Spleen (tissue), 7 donors: ENCODE measurements at regions not wholly inside any gene's neighbourhood (a gene's known extent, or its start where the extent isn't known, plus 50 kb on each side); places are given as distances from the start of the nearest gene placed in this dataset.
"Not testable (repeated sequence)": the region's sequence is repeated elsewhere in the genome, so short reads cannot be mapped to it uniquely, and the experiment has no call there.

ENCODE experiments used
- POLR2A ChIP-seq, 3 donors: fragments of 450-650 bp; IDR thresholded peaks; one replicate each; pipeline ENCODE4 v1.5.1; 2017; ENCODE audit warnings: antibody characterized with exemption in 3 of 3, mild to moderate bottlenecking in 1 of 3
- POLR2AphosphoS5 ChIP-seq, 3 donors: sonication (generic); formaldehyde crosslinking; IDR thresholded peaks; one replicate each; pipeline ENCODE4 v1.5.1; 2017; ENCODE audit warnings: antibody characterized with exemption in 3 of 3
- TF ChIP-seq, protein P1 (sequence below), 11 experiments: fragments of 200-600 bp in 7 of 11; fragments of 450-650 bp in 4 of 11; sonication (generic) in 4 of 11; IDR thresholded peaks in 8 of 11; conservative IDR thresholded peaks in 3 of 11; 1 replicate in 7 of 11; 2 replicates in 4 of 11; pipeline versions ENCODE4 v1.4.0 to v1.8.0; 2016 to 2021; ENCODE audit warnings: antibody characterized with exemption in 11 of 11, inconsistent platforms in 4 of 11, mild to moderate bottlenecking in 1 of 11
- donor health status: DM: no; HTN: no; CAD: no; lungs with moderate emphysema.
- donor health status: DM: no; HTN: no; CAD: no.
- donor health status: DM: no; HTN: no; CAD: no.

DNA sequence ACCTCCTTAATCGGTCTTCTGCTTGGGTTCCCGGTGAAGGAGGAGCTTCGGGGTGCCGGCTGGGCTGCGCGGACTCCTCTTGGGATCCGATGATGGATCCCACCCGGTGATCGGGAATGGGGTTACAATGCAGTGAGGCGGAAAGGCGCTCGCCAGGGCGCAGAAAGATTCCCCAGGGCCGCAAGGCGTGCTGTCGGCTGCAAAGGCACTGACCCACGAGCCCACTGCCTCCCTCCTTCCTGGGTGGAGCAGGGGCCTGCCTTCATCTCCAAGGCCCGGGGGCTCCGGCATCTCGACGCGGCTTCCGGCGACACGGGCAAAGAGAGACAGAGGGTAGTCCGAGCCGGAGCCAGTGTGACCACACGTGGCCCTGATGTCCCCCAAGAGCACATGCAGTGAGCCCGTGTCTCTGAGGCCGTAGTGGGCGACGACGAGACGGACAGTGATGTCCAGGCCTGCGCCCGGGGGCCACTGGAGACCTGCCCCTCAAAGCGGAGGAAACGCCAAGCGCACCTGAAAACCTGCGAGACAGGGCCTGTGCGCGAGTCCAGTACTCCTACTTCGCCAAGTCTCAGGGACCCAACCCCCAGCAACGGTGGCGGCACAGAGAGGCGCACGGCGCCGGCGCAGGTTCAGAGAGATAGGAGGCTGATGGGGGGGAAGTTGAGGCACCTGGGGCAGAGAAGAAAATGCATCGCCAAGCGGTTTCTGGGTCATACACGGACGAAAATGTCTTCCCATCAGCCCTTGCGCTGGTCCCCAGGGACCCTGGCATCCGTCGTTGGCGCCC, 401.4 kb upstream of the TPTE start:
- TF ChIP-seq, protein P1, sequence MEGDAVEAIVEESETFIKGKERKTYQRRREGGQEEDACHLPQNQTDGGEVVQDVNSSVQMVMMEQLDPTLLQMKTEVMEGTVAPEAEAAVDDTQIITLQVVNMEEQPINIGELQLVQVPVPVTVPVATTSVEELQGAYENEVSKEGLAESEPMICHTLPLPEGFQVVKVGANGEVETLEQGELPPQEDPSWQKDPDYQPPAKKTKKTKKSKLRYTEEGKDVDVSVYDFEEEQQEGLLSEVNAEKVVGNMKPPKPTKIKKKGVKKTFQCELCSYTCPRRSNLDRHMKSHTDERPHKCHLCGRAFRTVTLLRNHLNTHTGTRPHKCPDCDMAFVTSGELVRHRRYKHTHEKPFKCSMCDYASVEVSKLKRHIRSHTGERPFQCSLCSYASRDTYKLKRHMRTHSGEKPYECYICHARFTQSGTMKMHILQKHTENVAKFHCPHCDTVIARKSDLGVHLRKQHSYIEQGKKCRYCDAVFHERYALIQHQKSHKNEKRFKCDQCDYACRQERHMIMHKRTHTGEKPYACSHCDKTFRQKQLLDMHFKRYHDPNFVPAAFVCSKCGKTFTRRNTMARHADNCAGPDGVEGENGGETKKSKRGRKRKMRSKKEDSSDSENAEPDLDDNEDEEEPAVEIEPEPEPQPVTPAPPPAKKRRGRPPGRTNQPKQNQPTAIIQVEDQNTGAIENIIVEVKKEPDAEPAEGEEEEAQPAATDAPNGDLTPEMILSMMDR (IDR thresholded peaks at IDR 0.05 in 8 of 11, conservative IDR thresholded peaks at IDR 0.05 in 3 of 11): not testable (repeated sequence)
- TF ChIP-seq POLR2A, POLR2AphosphoS5 (IDR thresholded peaks at IDR 0.05): not testable (repeated sequence)
